WTC11 (cell line): ENCODE measurements at regions not wholly inside any gene's neighbourhood (a gene's known extent, or its start where the extent isn't known, plus 50 kb on each side); places are given as distances from the start of the nearest gene placed in this dataset.

Source experiments
- ATAC-seq: fragments of 200-7000 bp; cut with Tn5 transposase; 2 replicates; pipeline ENCODE4 v1.10.0; 2021; ENCODE audit warnings: mild to moderate bottlenecking, moderate library complexity
- CTCF ChIA-PET: fragments of 300-600 bp; sonication (Branson Sonifier 250); formaldehyde crosslinking; loops from one replicate; lab custom pipeline; 2021; ENCODE audit warnings: antibody characterized with exemption; lab: Charles Lee
- POLR2A ChIA-PET: fragments of 350-600 bp; sonication (Branson Sonifier 250); formaldehyde crosslinking; loops from one replicate; lab custom pipeline; 2021; ENCODE audit warnings: antibody characterized with exemption; lab: Charles Lee
- DNase-seq: peaks from one replicate; pipeline ENCODE4 v3.0.0; 2021; ENCODE audit warnings: low spot score
- H3K27ac Mint-ChIP-seq: 2 replicates; pipeline ENCODE4 v1.8.0; 2021; ENCODE audit warnings: mixed read lengths
- H3K27me3 Mint-ChIP-seq: 2 replicates; pipeline ENCODE4 v1.8.0; 2021; ENCODE audit warnings: low read depth, mild to moderate bottlenecking, moderate library complexity, mixed read lengths
- H3K36me3 Mint-ChIP-seq: 2 replicates; pipeline ENCODE4 v1.8.0; 2021; ENCODE audit warnings: mixed read lengths
- H3K4me1 Mint-ChIP-seq: 2 replicates; pipeline ENCODE4 v1.8.0; 2022; ENCODE audit warnings: mixed read lengths
- H3K4me3 Mint-ChIP-seq: 2 replicates; pipeline ENCODE4 v1.8.0; 2021; ENCODE audit warnings: mild to moderate bottlenecking, moderate library complexity, mixed read lengths
- H3K9me3 Mint-ChIP-seq: 2 replicates; pipeline ENCODE4 v1.8.0; 2021; ENCODE audit warnings: mixed read lengths
- ELF4 ChIP-seq: sonication (generic); formaldehyde crosslinking; IDR thresholded peaks from 2 replicates; pipeline ENCODE4 v1.8.1; 2022; ENCODE audit warnings: low read depth, mild to moderate bottlenecking, moderate library complexity, missing genetic modification reagents
- FOXK1 ChIP-seq: sonication (generic); formaldehyde crosslinking; IDR thresholded peaks from 2 replicates; pipeline ENCODE4 v1.8.0; 2022; ENCODE audit warnings: mild to moderate bottlenecking, moderate library complexity, missing genetic modification reagents
- NFYB ChIP-seq: sonication (generic); formaldehyde crosslinking; conservative IDR thresholded peaks from 2 replicates; pipeline ENCODE4 v1.8.0; 2022; ENCODE audit warnings: low read depth, missing genetic modification reagents
- OVOL2 ChIP-seq: fragments of 250-450 bp; sonication (Bioruptor Pico); IDR thresholded peaks from 2 replicates; pipeline ENCODE4 v1.9.0; 2021; ENCODE audit warnings: mild to moderate bottlenecking, borderline replicate concordance
- RELA ChIP-seq: sonication (generic); formaldehyde crosslinking; IDR thresholded peaks from 2 replicates; pipeline ENCODE4 v1.8.1; 2022; ENCODE audit warnings: missing genetic modification reagents, mild to moderate bottlenecking, borderline replicate concordance
- ZNF121 ChIP-seq: sonication (generic); formaldehyde crosslinking; IDR thresholded peaks from 2 replicates; pipeline ENCODE4 v1.8.0; 2023; ENCODE audit warnings: missing genetic modification reagents
- ZNF317 ChIP-seq: sonication (generic); formaldehyde crosslinking; IDR thresholded peaks from 2 replicates; pipeline ENCODE4 v1.8.1; 2023; ENCODE audit warnings: low read depth, mild to moderate bottlenecking, moderate library complexity, missing genetic modification reagents, borderline replicate concordance
- TF ChIP-seq, protein P1 (sequence below): sonication (generic); formaldehyde crosslinking; IDR thresholded peaks from 2 replicates; pipeline ENCODE4 v1.8.0; 2023; ENCODE audit warnings: missing genetic modification reagents, mild to moderate bottlenecking, borderline replicate concordance
- TF ChIP-seq, protein P2 (sequence below): sonication (generic); formaldehyde crosslinking; IDR thresholded peaks from 2 replicates; pipeline ENCODE4 v1.8.1; 2023; ENCODE audit warnings: mild to moderate bottlenecking, moderate library complexity, missing genetic modification reagents
- TF ChIP-seq, protein P3 (sequence below): sonication (generic); formaldehyde crosslinking; IDR thresholded peaks from 2 replicates; pipeline ENCODE4 v1.8.1; 2023; ENCODE audit warnings: mild to moderate bottlenecking, missing genetic modification reagents
- TF ChIP-seq, protein P4 (sequence below): sonication (generic); formaldehyde crosslinking; conservative IDR thresholded peaks from 2 replicates; pipeline ENCODE4 v1.8.1; 2022; ENCODE audit warnings: mild to moderate bottlenecking, missing genetic modification reagents

DNA sequence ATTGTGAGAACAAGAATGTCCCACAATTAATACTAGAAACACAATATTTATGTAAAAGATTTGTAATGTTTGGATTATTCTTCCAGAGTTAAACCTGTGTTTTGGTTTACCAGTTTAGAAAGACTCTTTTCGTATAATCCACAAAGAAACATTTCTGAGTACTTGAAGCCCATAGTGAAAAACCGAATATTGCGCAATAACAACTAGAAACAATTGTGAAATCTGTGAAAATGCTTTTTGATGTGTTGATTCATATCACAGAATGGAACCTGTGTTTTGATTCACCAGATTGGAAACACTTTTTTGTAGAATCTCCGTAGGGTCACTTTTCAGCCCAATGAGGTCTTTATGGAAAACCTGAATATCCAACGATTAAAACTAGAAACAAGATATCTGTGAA, 386.2 kb downstream of the PRDM9 start (continued):
- TF ChIP-seq, protein P1, sequence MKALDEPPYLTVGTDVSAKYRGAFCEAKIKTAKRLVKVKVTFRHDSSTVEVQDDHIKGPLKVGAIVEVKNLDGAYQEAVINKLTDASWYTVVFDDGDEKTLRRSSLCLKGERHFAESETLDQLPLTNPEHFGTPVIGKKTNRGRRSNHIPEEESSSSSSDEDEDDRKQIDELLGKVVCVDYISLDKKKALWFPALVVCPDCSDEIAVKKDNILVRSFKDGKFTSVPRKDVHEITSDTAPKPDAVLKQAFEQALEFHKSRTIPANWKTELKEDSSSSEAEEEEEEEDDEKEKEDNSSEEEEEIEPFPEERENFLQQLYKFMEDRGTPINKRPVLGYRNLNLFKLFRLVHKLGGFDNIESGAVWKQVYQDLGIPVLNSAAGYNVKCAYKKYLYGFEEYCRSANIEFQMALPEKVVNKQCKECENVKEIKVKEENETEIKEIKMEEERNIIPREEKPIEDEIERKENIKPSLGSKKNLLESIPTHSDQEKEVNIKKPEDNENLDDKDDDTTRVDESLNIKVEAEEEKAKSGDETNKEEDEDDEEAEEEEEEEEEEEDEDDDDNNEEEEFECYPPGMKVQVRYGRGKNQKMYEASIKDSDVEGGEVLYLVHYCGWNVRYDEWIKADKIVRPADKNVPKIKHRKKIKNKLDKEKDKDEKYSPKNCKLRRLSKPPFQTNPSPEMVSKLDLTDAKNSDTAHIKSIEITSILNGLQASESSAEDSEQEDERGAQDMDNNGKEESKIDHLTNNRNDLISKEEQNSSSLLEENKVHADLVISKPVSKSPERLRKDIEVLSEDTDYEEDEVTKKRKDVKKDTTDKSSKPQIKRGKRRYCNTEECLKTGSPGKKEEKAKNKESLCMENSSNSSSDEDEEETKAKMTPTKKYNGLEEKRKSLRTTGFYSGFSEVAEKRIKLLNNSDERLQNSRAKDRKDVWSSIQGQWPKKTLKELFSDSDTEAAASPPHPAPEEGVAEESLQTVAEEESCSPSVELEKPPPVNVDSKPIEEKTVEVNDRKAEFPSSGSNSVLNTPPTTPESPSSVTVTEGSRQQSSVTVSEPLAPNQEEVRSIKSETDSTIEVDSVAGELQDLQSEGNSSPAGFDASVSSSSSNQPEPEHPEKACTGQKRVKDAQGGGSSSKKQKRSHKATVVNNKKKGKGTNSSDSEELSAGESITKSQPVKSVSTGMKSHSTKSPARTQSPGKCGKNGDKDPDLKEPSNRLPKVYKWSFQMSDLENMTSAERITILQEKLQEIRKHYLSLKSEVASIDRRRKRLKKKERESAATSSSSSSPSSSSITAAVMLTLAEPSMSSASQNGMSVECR (CRISPR knock-in tag) = no peak

DNA sequence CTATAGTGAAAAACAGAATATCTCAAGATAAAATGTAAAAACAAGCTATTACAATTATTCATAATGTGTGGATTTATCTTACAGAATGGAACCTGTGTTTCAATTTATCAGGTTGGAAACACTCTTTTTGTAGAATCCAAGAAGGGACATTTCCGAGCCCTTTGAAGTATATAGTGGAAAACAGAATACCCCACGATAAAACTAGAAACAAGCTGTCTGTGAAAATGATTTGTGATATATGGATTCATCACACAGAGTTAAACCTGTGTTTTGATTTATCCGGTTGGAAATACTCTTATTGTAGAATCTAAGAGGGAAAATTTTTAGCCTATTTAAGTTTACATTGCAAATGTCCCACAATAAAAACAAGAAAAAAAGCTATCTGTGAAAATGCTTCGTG, 388.2 kb downstream of the PRDM9 start:
- ChIA-PET POLR2A (no interaction called here), CTCF (no interaction called here)
- H3K27ac Mint-ChIP-seq = no peak overlapping the region
- no peak overlapping the region for H3K4me3 Mint-ChIP-seq
- peaks cover 43% of the 10 kb centered on the region for H3K36me3 Mint-ChIP-seq
- DNase-seq (no peak), ATAC-seq (no peak)
- H3K9me3 Mint-ChIP-seq = peaks cover 81% of the 10 kb centered on the region
- TF ChIP-seq, protein P1 (CRISPR knock-in tag) = no peak
- TF ChIP-seq, protein P2, sequence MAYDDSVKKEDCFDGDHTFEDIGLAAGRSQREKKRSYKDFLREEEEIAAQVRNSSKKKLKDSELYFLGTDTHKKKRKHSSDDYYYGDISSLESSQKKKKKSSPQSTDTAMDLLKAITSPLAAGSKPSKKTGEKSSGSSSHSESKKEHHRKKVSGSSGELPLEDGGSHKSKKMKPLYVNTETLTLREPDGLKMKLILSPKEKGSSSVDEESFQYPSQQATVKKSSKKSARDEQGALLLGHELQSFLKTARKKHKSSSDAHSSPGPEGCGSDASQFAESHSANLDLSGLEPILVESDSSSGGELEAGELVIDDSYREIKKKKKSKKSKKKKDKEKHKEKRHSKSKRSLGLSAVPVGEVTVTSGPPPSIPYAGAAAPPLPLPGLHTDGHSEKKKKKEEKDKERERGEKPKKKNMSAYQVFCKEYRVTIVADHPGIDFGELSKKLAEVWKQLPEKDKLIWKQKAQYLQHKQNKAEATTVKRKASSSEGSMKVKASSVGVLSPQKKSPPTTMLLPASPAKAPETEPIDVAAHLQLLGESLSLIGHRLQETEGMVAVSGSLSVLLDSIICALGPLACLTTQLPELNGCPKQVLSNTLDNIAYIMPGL (CRISPR knock-in tag) = no peak
- no peak for TF ChIP-seq NFYB
- TF ChIP-seq, protein P3, sequence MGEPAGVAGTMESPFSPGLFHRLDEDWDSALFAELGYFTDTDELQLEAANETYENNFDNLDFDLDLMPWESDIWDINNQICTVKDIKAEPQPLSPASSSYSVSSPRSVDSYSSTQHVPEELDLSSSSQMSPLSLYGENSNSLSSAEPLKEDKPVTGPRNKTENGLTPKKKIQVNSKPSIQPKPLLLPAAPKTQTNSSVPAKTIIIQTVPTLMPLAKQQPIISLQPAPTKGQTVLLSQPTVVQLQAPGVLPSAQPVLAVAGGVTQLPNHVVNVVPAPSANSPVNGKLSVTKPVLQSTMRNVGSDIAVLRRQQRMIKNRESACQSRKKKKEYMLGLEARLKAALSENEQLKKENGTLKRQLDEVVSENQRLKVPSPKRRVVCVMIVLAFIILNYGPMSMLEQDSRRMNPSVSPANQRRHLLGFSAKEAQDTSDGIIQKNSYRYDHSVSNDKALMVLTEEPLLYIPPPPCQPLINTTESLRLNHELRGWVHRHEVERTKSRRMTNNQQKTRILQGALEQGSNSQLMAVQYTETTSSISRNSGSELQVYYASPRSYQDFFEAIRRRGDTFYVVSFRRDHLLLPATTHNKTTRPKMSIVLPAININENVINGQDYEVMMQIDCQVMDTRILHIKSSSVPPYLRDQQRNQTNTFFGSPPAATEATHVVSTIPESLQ (CRISPR knock-in tag) = no peak
- TF ChIP-seq, protein P4, sequence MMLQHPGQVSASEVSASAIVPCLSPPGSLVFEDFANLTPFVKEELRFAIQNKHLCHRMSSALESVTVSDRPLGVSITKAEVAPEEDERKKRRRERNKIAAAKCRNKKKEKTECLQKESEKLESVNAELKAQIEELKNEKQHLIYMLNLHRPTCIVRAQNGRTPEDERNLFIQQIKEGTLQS (CRISPR knock-in tag) = no peak
- TF ChIP-seq OVOL2 (CRISPR knock-in tag) = no peak
- no peak for TF ChIP-seq RELA (CRISPR knock-in tag)
- no peak for TF ChIP-seq ZNF121 (CRISPR knock-in tag)
- no peak for TF ChIP-seq ELF4 (CRISPR knock-in tag)
- TF ChIP-seq ZNF317 = no peak
- no peak for TF ChIP-seq FOXK1
- no peaks in the 10 kb centered on the region for H3K4me1 Mint-ChIP-seq
- H3K27me3 Mint-ChIP-seq = no peaks in the 10 kb centered on the region
